ENCODE measurements at regions not wholly inside any gene's neighbourhood (a gene's known extent, or its start where the extent isn't known, plus 50 kb on each side); places are given as distances from the start of the nearest gene placed in this dataset.

DNA sequence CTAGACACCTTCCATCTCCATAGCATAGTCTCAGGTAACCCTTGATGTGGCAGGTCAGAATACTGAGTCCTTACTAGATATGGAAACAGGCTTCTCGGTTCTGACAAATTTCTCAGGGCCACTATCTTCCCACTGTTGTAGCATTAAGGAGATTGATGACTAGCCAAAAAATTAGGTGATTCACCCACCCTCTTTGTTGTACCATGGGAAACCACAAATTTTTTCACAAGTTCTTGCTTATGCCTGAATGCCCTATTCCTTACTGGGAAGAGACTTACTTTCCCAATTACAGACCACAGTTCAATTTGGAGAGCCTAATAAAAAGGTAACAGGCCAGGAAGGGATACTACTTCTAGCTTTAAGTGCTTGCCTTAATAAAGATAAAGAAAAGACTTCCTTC is 948.8 kb downstream of the GRM8 start:
- H3K4me3 Mint-ChIP-seq: no peak overlapping the region
- no peak for DNase-seq (ENCODE audit: extremely low spot score, unreplicated experiment)
- no peaks in the 10 kb centered on the region for H3K36me3 Mint-ChIP-seq
- H3K27ac Mint-ChIP-seq: no peak overlapping the region
- no peaks in the 10 kb centered on the region for H3K4me1 Mint-ChIP-seq (ENCODE audit: unreplicated experiment)
- no peaks in the 10 kb centered on the region for H3K9me3 Mint-ChIP-seq
- H3K27me3 Mint-ChIP-seq: no peaks in the 10 kb centered on the region
- TF ChIP-seq, protein P1, sequence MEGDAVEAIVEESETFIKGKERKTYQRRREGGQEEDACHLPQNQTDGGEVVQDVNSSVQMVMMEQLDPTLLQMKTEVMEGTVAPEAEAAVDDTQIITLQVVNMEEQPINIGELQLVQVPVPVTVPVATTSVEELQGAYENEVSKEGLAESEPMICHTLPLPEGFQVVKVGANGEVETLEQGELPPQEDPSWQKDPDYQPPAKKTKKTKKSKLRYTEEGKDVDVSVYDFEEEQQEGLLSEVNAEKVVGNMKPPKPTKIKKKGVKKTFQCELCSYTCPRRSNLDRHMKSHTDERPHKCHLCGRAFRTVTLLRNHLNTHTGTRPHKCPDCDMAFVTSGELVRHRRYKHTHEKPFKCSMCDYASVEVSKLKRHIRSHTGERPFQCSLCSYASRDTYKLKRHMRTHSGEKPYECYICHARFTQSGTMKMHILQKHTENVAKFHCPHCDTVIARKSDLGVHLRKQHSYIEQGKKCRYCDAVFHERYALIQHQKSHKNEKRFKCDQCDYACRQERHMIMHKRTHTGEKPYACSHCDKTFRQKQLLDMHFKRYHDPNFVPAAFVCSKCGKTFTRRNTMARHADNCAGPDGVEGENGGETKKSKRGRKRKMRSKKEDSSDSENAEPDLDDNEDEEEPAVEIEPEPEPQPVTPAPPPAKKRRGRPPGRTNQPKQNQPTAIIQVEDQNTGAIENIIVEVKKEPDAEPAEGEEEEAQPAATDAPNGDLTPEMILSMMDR (conservative IDR thresholded peaks at IDR 0.05): no peak

DNA sequence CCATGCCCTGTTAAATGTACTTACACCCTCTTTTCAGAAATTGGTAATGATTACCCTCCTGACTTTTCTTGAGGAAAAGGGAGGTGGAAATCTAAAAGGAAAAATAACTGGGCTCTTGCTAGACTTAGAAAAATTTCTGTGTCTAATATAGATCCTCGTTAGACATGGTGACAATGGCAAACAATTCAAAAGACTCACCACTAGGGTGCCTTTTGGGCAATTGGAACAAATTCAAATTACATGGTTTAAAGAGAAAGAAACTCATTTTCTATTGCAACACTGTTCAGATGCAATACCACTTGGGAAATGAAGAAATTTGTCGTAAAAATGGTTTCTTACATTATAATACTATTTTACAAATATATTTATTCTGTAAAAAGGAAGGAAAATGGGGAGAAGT is 950.1 kb downstream of the GRM8 start:
- TF ChIP-seq, protein P1 (conservative IDR thresholded peaks at IDR 0.05): peak; percentile 58
- H3K9me3 Mint-ChIP-seq: no peaks in the 10 kb centered on the region
- DNase-seq (ENCODE audit: extremely low spot score, unreplicated experiment): no peak

DNA sequence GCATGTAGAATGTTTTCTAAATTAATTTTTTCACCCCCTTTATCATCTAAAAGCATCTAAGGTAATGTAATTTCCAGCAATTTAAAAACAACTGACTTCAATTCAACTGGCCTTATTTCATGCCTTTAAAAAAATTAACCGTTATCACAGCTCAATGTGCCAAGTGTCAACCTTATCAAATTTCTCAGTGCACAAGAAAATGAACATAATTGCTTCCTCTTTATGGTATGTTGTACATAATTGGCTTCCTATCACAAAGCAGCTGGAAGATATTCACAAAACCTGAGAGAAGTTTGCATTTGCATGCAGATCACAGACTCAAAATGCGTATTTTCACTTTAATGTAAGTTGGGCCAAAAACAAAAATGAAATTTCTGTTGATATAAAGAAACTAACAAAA is 966.4 kb downstream of the GRM8 start:
- Mint-ChIP-seq H3K27me3 (no peaks in the 10 kb centered on the region), H3K4me3 (no peak overlapping the region), H3K36me3 (no peaks in the 10 kb centered on the region), H3K9me3 (no peaks in the 10 kb centered on the region), H3K4me1 (ENCODE audit: unreplicated experiment) (no peaks in the 10 kb centered on the region), H3K27ac (no peak overlapping the region)
- TF ChIP-seq, protein P1 (conservative IDR thresholded peaks at IDR 0.05): no peak
- DNase-seq (ENCODE audit: extremely low spot score, unreplicated experiment): no peak

More for the DNA sequence above, 950.1 kb downstream of the GRM8 start:
- Mint-ChIP-seq H3K27me3 (no peaks in the 10 kb centered on the region), H3K27ac (no peak overlapping the region), H3K4me1 (ENCODE audit: unreplicated experiment) (no peaks in the 10 kb centered on the region), H3K4me3 (no peak overlapping the region), H3K36me3 (no peaks in the 10 kb centered on the region)

DNA sequence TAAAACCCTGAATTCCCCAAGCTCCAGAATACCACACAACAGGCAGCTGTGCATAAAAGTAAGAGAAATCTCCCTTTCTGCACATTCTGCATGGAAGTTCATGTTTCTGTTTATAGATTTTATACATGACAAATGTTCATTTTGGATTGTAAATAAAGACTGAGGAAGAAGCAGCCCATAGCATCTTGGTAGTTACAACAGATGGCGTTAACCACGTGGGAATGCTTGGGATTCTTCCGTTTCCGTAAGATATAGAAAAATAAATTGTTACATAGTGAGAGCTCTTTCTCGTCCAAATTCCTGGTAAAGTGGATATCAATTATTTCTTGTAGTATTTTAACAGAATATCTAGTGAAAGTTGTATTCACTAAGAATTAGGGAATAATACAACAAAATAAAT is 1016.5 kb downstream of the GRM8 start:
- Mint-ChIP-seq H3K27me3 (no peaks in the 10 kb centered on the region), H3K36me3 (no peaks in the 10 kb centered on the region), H3K4me1 (ENCODE audit: unreplicated experiment) (no peaks in the 10 kb centered on the region), H3K27ac (no peak overlapping the region), H3K9me3 (peaks cover 4% of the 10 kb centered on the region), H3K4me3 (no peak overlapping the region)
- no peak for DNase-seq (ENCODE audit: extremely low spot score, unreplicated experiment)
- TF ChIP-seq, protein P1 (conservative IDR thresholded peaks at IDR 0.05): no peak

DNA sequence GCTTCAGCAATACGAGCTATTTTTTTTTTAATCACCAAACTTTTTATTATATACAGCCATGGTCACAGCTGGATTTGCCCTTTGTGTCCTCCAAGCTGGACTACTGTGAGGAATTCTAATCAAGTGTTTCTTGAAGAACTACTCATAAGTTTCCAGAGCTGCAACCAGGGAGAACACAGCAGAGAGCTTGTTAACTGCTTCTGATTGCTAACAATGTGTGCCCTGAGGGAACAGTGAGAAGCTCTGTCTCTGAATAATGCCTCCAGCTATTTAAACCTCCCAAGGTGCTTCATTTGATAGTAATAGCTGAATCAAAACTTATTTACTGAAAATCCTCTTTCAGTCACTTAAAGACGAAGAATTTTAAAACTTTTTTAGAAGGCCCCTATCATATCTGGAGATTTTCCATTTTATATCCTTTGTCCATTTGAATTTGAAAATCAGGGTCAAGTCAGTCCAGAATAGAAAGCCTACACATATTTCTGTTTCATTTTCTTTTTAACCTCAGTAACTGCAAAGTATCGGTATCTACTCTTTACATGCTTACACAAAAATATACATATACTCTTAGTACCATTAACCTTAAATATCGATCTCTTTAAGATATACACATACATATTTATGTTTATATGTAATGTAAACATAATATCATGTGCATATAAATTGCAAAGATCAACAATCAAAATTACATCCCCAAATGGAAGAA is 1024.2 kb downstream of the GRM8 start:
- no peak for DNase-seq (ENCODE audit: extremely low spot score, unreplicated experiment)
- no peaks in the 10 kb centered on the region for H3K27me3 Mint-ChIP-seq
- H3K4me1 Mint-ChIP-seq (ENCODE audit: unreplicated experiment): no peaks in the 10 kb centered on the region
- H3K27ac Mint-ChIP-seq: no peak overlapping the region
- H3K9me3 Mint-ChIP-seq: no peaks in the 10 kb centered on the region
- H3K36me3 Mint-ChIP-seq: no peaks in the 10 kb centered on the region
- H3K4me3 Mint-ChIP-seq: no peak overlapping the region
- TF ChIP-seq, protein P1 (conservative IDR thresholded peaks at IDR 0.05): no peak

Data from type B pancreatic cell (in vitro differentiated cells).